Keratinocyte (primary cell): ENCODE measurements at regions not wholly inside any gene's neighbourhood (a gene's known extent, or its start where the extent isn't known, plus 50 kb on each side); places are given as distances from the start of the nearest gene placed in this dataset.

ENCODE experiments used
- CTCF ChIP-seq, 3 experiments: IDR thresholded peaks in 1 of 3; conservative IDR thresholded peaks in 1 of 3; optimal IDR thresholded peaks in 1 of 3; 2 replicates in 2 of 3; 3 replicates in 1 of 3; pipeline versions ENCODE3 to v1.5.1; 2011; ENCODE audit warnings: low read length in 3 of 3, mild to moderate bottlenecking in 3 of 3, moderate library complexity in 2 of 3, control low read depth in 1 of 3, inconsistent platforms in 1 of 3; ENCODE audit not compliant: insufficient read depth in 2 of 3; ENCODE audit errors: extremely low read depth in 1 of 3
- EZH2 ChIP-seq: IDR thresholded peaks from one replicate; pipeline ENCODE4 v1.6.1; 2012; ENCODE audit warnings: inconsistent platforms, mild to moderate bottlenecking, low read length, moderate library complexity

- TF ChIP-seq CTCF (optimal IDR thresholded peaks at IDR 0.05 in 1 of 3, IDR thresholded peaks at IDR 0.05 in 1 of 3, conservative IDR thresholded peaks at IDR 0.05 in 1 of 3; ENCODE audit: extremely low read depth in 1 of 3, insufficient read depth in 2 of 3, low read length in 3 of 3): no peak
- TF ChIP-seq EZH2: no peak
Measured at GRCh38 chr4:151830168-151830567, 69.4 kb upstream of the GATB start.
